ENCODE measurements at regions not wholly inside any gene's neighbourhood (a gene's known extent, or its start where the extent isn't known, plus 50 kb on each side); places are given as distances from the start of the nearest gene placed in this dataset.

GRCh38 chr7:155170331-155170730 lies 100.2 kb downstream of the HTR5A start:
- H3K4me3 Mint-ChIP-seq (ENCODE audit: unreplicated experiment), result no peak overlapping the region
- Histone ChIP-seq H3K27me3 (replicated peaks; ENCODE audit: control insufficient read depth, insufficient read depth, low read length) (no peaks in the 10 kb centered on the region), H3K9me3 (no peaks in the 10 kb centered on the region), H3K4me1 (no peaks in the 10 kb centered on the region), H3K4me3 (ENCODE audit: low read depth, low read length) (no peak overlapping the region), H3K36me3 (ENCODE audit: control insufficient read depth, insufficient read depth, low read length) (no peaks in the 10 kb centered on the region)
- ChIA-PET CTCF (no interaction called here), POLR2A (no interaction called here)
- no peak for TF ChIP-seq CTCF (IDR thresholded peaks at IDR 0.05; ENCODE audit: insufficient read depth in 1 of 2, low read depth in 1 of 2, low read length in 1 of 2, severe bottlenecking in 1 of 2, unreplicated experiment in 1 of 2)
- no peaks in the 10 kb centered on the region for H3K9me3 Mint-ChIP-seq (ENCODE audit: unreplicated experiment)
- peak in 1 of 2 experiments; percentile 14 for DNase-seq
- no peaks in the 10 kb centered on the region for H3K36me3 Mint-ChIP-seq (ENCODE audit: insufficient read depth, unreplicated experiment)
- intact Hi-C loops (cut with micrococcal nuclease; ENCODE audit: unreplicated experiment), result no loop called here
- H3K27ac Mint-ChIP-seq (ENCODE audit: unreplicated experiment), result no peak overlapping the region
- peaks cover 2% of the 10 kb centered on the region for H3K27me3 Mint-ChIP-seq (ENCODE audit: insufficient read depth, unreplicated experiment)
- no peaks in the 10 kb centered on the region for H3K4me1 Mint-ChIP-seq (ENCODE audit: low read depth, unreplicated experiment)
- no TSS peak for BruUV-seq (replicated peaks)

- no peaks in the 10 kb centered on the region for H3K36me3 Mint-ChIP-seq (ENCODE audit: insufficient read depth, unreplicated experiment)
- no peak for TF ChIP-seq CTCF (IDR thresholded peaks at IDR 0.05; ENCODE audit: insufficient read depth in 1 of 2, low read depth in 1 of 2, low read length in 1 of 2, severe bottlenecking in 1 of 2, unreplicated experiment in 1 of 2)
- POLR2A ChIA-PET, result no interaction called here
- H3K27ac Mint-ChIP-seq (ENCODE audit: unreplicated experiment), result no peak overlapping the region
- Histone ChIP-seq H3K4me1 (no peaks in the 10 kb centered on the region), H3K36me3 (ENCODE audit: control insufficient read depth, insufficient read depth, low read length) (no peaks in the 10 kb centered on the region), H3K4me3 (ENCODE audit: low read depth, low read length) (no peak overlapping the region), H3K27me3 (replicated peaks; ENCODE audit: control insufficient read depth, insufficient read depth, low read length) (no peaks in the 10 kb centered on the region), H3K9me3 (peaks cover 3% of the 10 kb centered on the region; the same call in 1 of the 2 replicates)
- H3K27me3 Mint-ChIP-seq (ENCODE audit: insufficient read depth, unreplicated experiment), result peaks cover 2% of the 10 kb centered on the region
- H3K4me3 Mint-ChIP-seq (ENCODE audit: unreplicated experiment), result no peak overlapping the region
- peak in 1 of 2 experiments; percentile 6 for DNase-seq
- no peaks in the 10 kb centered on the region for H3K9me3 Mint-ChIP-seq (ENCODE audit: unreplicated experiment)
- H3K4me1 Mint-ChIP-seq (ENCODE audit: low read depth, unreplicated experiment), result no peaks in the 10 kb centered on the region
- CTCF ChIA-PET, result no interaction called here
- no TSS peak for BruUV-seq (replicated peaks)
- intact Hi-C loops (cut with micrococcal nuclease; ENCODE audit: unreplicated experiment), result no loop called here
Observed at GRCh38 chr7:155172141-155172540, 102.0 kb downstream of the HTR5A start.

- H3K4me3 ChIP-seq (ENCODE audit: low read depth, low read length), result no peak overlapping the region
- intact Hi-C loops (cut with micrococcal nuclease; ENCODE audit: unreplicated experiment), result no loop called here
- no peaks in the 10 kb centered on the region for H3K4me1 ChIP-seq
- H3K9me3 ChIP-seq, result peaks cover 6% of the 10 kb centered on the region; the same call in 1 of the 2 replicates
- H3K36me3 ChIP-seq (ENCODE audit: control insufficient read depth, insufficient read depth, low read length), result no peaks in the 10 kb centered on the region
- no TSS peak for BruUV-seq (replicated peaks)
- no peaks in the 10 kb centered on the region for H3K4me1 Mint-ChIP-seq (ENCODE audit: low read depth, unreplicated experiment)
- ChIA-PET POLR2A (no interaction called here), CTCF (no interaction called here)
- peak in 1 of 2 experiments; percentile 10 for DNase-seq
- no peak overlapping the region for H3K27ac Mint-ChIP-seq (ENCODE audit: unreplicated experiment)
- no peaks in the 10 kb centered on the region for H3K27me3 ChIP-seq (replicated peaks; ENCODE audit: control insufficient read depth, insufficient read depth, low read length)
- TF ChIP-seq CTCF (IDR thresholded peaks at IDR 0.05; ENCODE audit: insufficient read depth in 1 of 2, low read depth in 1 of 2, low read length in 1 of 2, severe bottlenecking in 1 of 2, unreplicated experiment in 1 of 2), result no peak
- H3K36me3 Mint-ChIP-seq (ENCODE audit: insufficient read depth, unreplicated experiment), result no peaks in the 10 kb centered on the region
- no peak overlapping the region for H3K4me3 Mint-ChIP-seq (ENCODE audit: unreplicated experiment)
- peaks cover 14% of the 10 kb centered on the region for H3K9me3 Mint-ChIP-seq (ENCODE audit: unreplicated experiment)
- H3K27me3 Mint-ChIP-seq (ENCODE audit: insufficient read depth, unreplicated experiment), result no peaks in the 10 kb centered on the region
Observed at GRCh38 chr7:155173905-155174304, 103.8 kb downstream of the HTR5A start.
